H9 (cell line): ENCODE measurements at regions not wholly inside any gene's neighbourhood (a gene's known extent, or its start where the extent isn't known, plus 50 kb on each side); places are given as distances from the start of the nearest gene placed in this dataset.

ENCODE experiments used
- DNase-seq: peaks from one replicate; pipeline ENCODE4 v3.0.0-alpha.2; 2017
- H2AFZ ChIP-seq: one replicate; pipeline ENCODE4 v1.6.1; 2013; ENCODE audit warnings: mild to moderate bottlenecking, low read length, control low read depth, moderate library complexity
- H2AK5ac ChIP-seq: 2 replicates; pipeline ENCODE4 v1.6.1; 2013; ENCODE audit warnings: low read length, control low read depth, mixed read lengths; ENCODE audit not compliant: insufficient read length
- H2BK120ac ChIP-seq: one replicate; pipeline ENCODE4 v1.6.1; 2013; ENCODE audit warnings: low read depth, mild to moderate bottlenecking, low read length, control low read depth, inconsistent platforms; ENCODE audit not compliant: poor library complexity, severe bottlenecking
- H2BK12ac ChIP-seq: 2 replicates; pipeline ENCODE4 v1.6.1; 2013; ENCODE audit warnings: low read length, control low read depth, mixed read lengths, low read depth; ENCODE audit not compliant: insufficient read length
- H2BK15ac ChIP-seq: 2 replicates; pipeline ENCODE4 v1.6.1; 2013; ENCODE audit warnings: low read depth, low read length, control low read depth
- H2BK20ac ChIP-seq: one replicate; pipeline ENCODE4 v1.6.1; 2013; ENCODE audit warnings: low read depth, mild to moderate bottlenecking, low read length, control low read depth, inconsistent platforms; ENCODE audit not compliant: poor library complexity, severe bottlenecking
- H2BK5ac ChIP-seq: 2 replicates; pipeline ENCODE4 v1.6.1; 2013; ENCODE audit warnings: low read length, control low read depth, mixed read lengths; ENCODE audit not compliant: insufficient read length
- H3K14ac ChIP-seq: 2 replicates; pipeline ENCODE4 v1.6.1; 2013; ENCODE audit warnings: low read length, control low read depth; ENCODE audit not compliant: insufficient read depth
- H3K18ac ChIP-seq: 2 replicates; pipeline ENCODE4 v1.6.1; 2013; ENCODE audit warnings: low read depth, mild to moderate bottlenecking, mixed read lengths, low read length, control low read depth; ENCODE audit not compliant: insufficient read length
- H3K23ac ChIP-seq: 2 replicates; pipeline ENCODE4 v1.6.1; 2013; ENCODE audit warnings: low read length, control low read depth, mixed read lengths, low read depth; ENCODE audit not compliant: insufficient read length
- H3K23me2 ChIP-seq: 2 replicates; pipeline ENCODE4 v1.6.1; 2013; ENCODE audit warnings: low read depth, mild to moderate bottlenecking, mixed read lengths, low read length, control low read depth; ENCODE audit not compliant: insufficient read length, poor library complexity, severe bottlenecking
- H3K27ac ChIP-seq: 2 replicates; pipeline ENCODE4 v1.5.1; 2013; ENCODE audit warnings: low read length, control low read depth, mixed read lengths, low read depth; ENCODE audit not compliant: insufficient read length
- H3K27me3 ChIP-seq: 2 replicates; pipeline ENCODE4 v1.6.1; 2013; ENCODE audit warnings: low read length, control low read depth, inconsistent platforms; ENCODE audit not compliant: insufficient read depth
- H3K4ac ChIP-seq: 2 replicates; pipeline ENCODE4 v1.6.1; 2013; ENCODE audit warnings: low read depth, mild to moderate bottlenecking, control low read depth, inconsistent platforms, low read length, moderate library complexity
- H3K4me1 ChIP-seq: 2 replicates; pipeline ENCODE4 v1.6.1; 2013; ENCODE audit warnings: low read length, control low read depth, inconsistent platforms; ENCODE audit not compliant: insufficient read depth
- H3K4me2 ChIP-seq: 2 replicates; pipeline ENCODE4 v1.6.1; 2013; ENCODE audit warnings: low read length, control low read depth, mixed read lengths; ENCODE audit not compliant: insufficient read length, insufficient read depth
- H3K56ac ChIP-seq: 2 replicates; pipeline ENCODE4 v1.6.1; 2013; ENCODE audit warnings: low read depth, mild to moderate bottlenecking, mixed read lengths, low read length, control low read depth; ENCODE audit not compliant: insufficient read length
- H3K79me1 ChIP-seq: 2 replicates; pipeline ENCODE4 v1.6.1; 2013; ENCODE audit warnings: low read depth, mild to moderate bottlenecking, moderate library complexity, low read length, control low read depth, inconsistent platforms; ENCODE audit not compliant: insufficient read depth, poor library complexity, severe bottlenecking
- H3K79me2 ChIP-seq: 2 replicates; pipeline ENCODE4 v1.6.1; 2013; ENCODE audit warnings: low read length, control low read depth, inconsistent platforms; ENCODE audit not compliant: insufficient read depth
- H3K9ac ChIP-seq: 2 replicates; pipeline ENCODE4 v1.6.1; 2013; ENCODE audit warnings: low read length, control low read depth, mixed read lengths; ENCODE audit not compliant: insufficient read length; ENCODE audit errors: extremely low read depth
- H3K9me3 ChIP-seq: one replicate; pipeline ENCODE4 v1.6.1; 2013; ENCODE audit warnings: low read depth, low read length, inconsistent platforms; ENCODE audit not compliant: control insufficient read depth
- H3T11ph ChIP-seq: one replicate; pipeline ENCODE4 v1.6.1; 2013; ENCODE audit warnings: mild to moderate bottlenecking, low read length, control low read depth, inconsistent platforms
- H4K20me1 ChIP-seq: one replicate; pipeline ENCODE4 v1.6.1; 2013; ENCODE audit not compliant: control insufficient read depth, insufficient read length, insufficient read depth
- H4K5ac ChIP-seq: 2 replicates; pipeline ENCODE4 v1.6.1; 2013; ENCODE audit warnings: low read depth, mild to moderate bottlenecking, mixed read lengths, low read length, control low read depth; ENCODE audit not compliant: insufficient read length
- H4K8ac ChIP-seq: replicated peaks from 2 replicates; pipeline ENCODE4 v1.6.1; 2013; ENCODE audit warnings: low read length, control low read depth, mixed read lengths, low read depth; ENCODE audit not compliant: insufficient read length
- H4K91ac ChIP-seq: 2 replicates; pipeline ENCODE4 v1.6.1; 2013; ENCODE audit warnings: low read depth, mild to moderate bottlenecking, moderate library complexity, mixed read lengths, low read length, control low read depth; ENCODE audit not compliant: insufficient read length
- H3K27ac Mint-ChIP-seq, 3 experiments: 2 replicates in 2 of 3; 3 replicates in 1 of 3; pipeline ENCODE4 v1.8.0; 2020 to 2021; ENCODE audit warnings: mixed read lengths in 3 of 3, mild to moderate bottlenecking in 1 of 3, moderate library complexity in 1 of 3
- H3K27me3 Mint-ChIP-seq: 2 replicates; pipeline ENCODE4 v1.8.0; 2021; ENCODE audit warnings: low read depth, mild to moderate bottlenecking, moderate library complexity, mixed read lengths
- H3K36me3 Mint-ChIP-seq, 3 experiments: 2 replicates in 2 of 3; 3 replicates in 1 of 3; pipeline ENCODE4 v1.8.0; 2020 to 2021; ENCODE audit warnings: low read depth in 3 of 3, mixed read lengths in 3 of 3; ENCODE audit not compliant: insufficient read depth in 1 of 3
- H3K4me1 Mint-ChIP-seq, 2 experiments: 2 replicates each; pipeline ENCODE4 v1.8.0; 2020; ENCODE audit warnings: mixed read lengths in 2 of 2
- H3K4me3 Mint-ChIP-seq, 2 experiments: 2 replicates in 1 of 2; 3 replicates in 1 of 2; pipeline ENCODE4 v1.8.0; 2020 to 2021; ENCODE audit warnings: mild to moderate bottlenecking in 2 of 2, mixed read lengths in 2 of 2, moderate library complexity in 1 of 2
- H3K9me3 Mint-ChIP-seq, 2 experiments: 2 replicates in 1 of 2; 3 replicates in 1 of 2; pipeline ENCODE4 v1.8.0; 2020; ENCODE audit warnings: mild to moderate bottlenecking in 2 of 2, mixed read lengths in 2 of 2, moderate library complexity in 1 of 2
- CTCF ChIP-seq: fragments of 200-600 bp; sonication (generic); conservative IDR thresholded peaks from 3 replicates; pipeline ENCODE4 v1.8.0; 2021; ENCODE audit warnings: antibody characterized with exemption, mild to moderate bottlenecking
- WGBS: extraction: QIAGEN DNeasy Blood & Tissue Kit; methylation state at CpG from one replicate; pipeline ENCODE4 v1.1.7; 2013; ENCODE audit warnings: missing lambda C conversion rate, low lambda C conversion rate, mixed read lengths; ENCODE audit not compliant: insufficient read length; ENCODE audit errors: extremely low coverage; 5-methylcytosine and 5-hydroxymethylcytosine counted together

- Histone ChIP-seq H3K4ac (no peak overlapping the region), H2AFZ (no peak overlapping the region), H2BK20ac (no peak overlapping the region), H3K79me2 (no peaks in the 10 kb centered on the region), H3K27me3 (no peaks in the 10 kb centered on the region), H3K9me3 (no peaks in the 10 kb centered on the region), H3K23ac (no peak overlapping the region), H3K9ac (no peak overlapping the region), H2BK15ac (no peak overlapping the region), H3K79me1 (no peaks in the 10 kb centered on the region), H4K5ac (no peak overlapping the region), H3K14ac (no peak overlapping the region), H3K27ac (no peak overlapping the region), H3T11ph (no peak overlapping the region), H3K56ac (no peak overlapping the region), H2BK120ac (no peak overlapping the region), H4K91ac (no peak overlapping the region), H2BK5ac (no peak overlapping the region), H3K4me2 (no peak overlapping the region), H3K23me2 (no peaks in the 10 kb centered on the region), H3K18ac (no peak overlapping the region), H4K20me1 (no peaks in the 10 kb centered on the region), H4K8ac (no peak overlapping the region), H2AK5ac (no peak overlapping the region), H3K4me1 (peaks cover 4% of the 10 kb centered on the region; the same call in 1 of the 2 replicates), H2BK12ac (no peak overlapping the region)
- WGBS, result no CpG with 5 or more reads among the region's 2 CpGs
- Mint-ChIP-seq H3K27me3 (no peaks in the 10 kb centered on the region), H3K4me3 (no peak overlapping the region), H3K27ac (no peak overlapping the region), H3K9me3 (no peaks in the 10 kb centered on the region; a peak in 1 of 5 replicates), H3K36me3 (no peaks in the 10 kb centered on the region), H3K4me1 (peaks cover 40 to 41% of the 10 kb centered on the region in 2 experiments)
- no peak for TF ChIP-seq CTCF
- DNase-seq, result no peak
These were observed 75.3 kb upstream of the L3MBTL4 start for GRCh38 chr18:6489977-6490376.
